ENCODE measurements at regions not wholly inside any gene's neighbourhood (a gene's known extent, or its start where the extent isn't known, plus 50 kb on each side); places are given as distances from the start of the nearest gene placed in this dataset.

GRCh38 chr3:181330821-181331563 is 341.5 kb upstream of the DNAJC19 start:
- H4K20me1 ChIP-seq (ENCODE audit: control insufficient read depth, insufficient read depth, low read depth, low read length): no peaks in the 10 kb centered on the region
- H3K9me2 ChIP-seq (replicated peaks; ENCODE audit: control insufficient read depth, low read length): no peaks in the 10 kb centered on the region
- no peaks in the 10 kb centered on the region for H3F3A ChIP-seq (ENCODE audit: control insufficient read depth, insufficient read depth)
- H3K4me2 ChIP-seq (ENCODE audit: low read length): no peak overlapping the region
- H3K36me3 ChIP-seq (ENCODE audit: control insufficient read depth, low read length): no peaks in the 10 kb centered on the region
- peaks cover 22% of the 10 kb centered on the region for H3K4me1 ChIP-seq (ENCODE audit: control insufficient read depth, low read length)
- H3K27ac ChIP-seq (ENCODE audit: low read depth, low read length): no peak overlapping the region
- no peaks in the 10 kb centered on the region for H3K27me3 ChIP-seq (ENCODE audit: control insufficient read depth, low read length)
- no peaks in the 10 kb centered on the region for H3K9me3 ChIP-seq (ENCODE audit: control insufficient read depth, insufficient read depth, low read length)
- no peak overlapping the region for H3K4me3 ChIP-seq (ENCODE audit: low read length)
- TF ChIP-seq CTCF (IDR thresholded peaks at IDR 0.05; ENCODE audit: low read depth, low read length, poor library complexity, severe bottlenecking) (no peak), EZH2phosphoT487 (IDR thresholded peaks at IDR 0.05; ENCODE audit: borderline replicate concordance, low read length) (no peak)
- no peaks in the 10 kb centered on the region for H3K79me2 ChIP-seq (ENCODE audit: control insufficient read depth, low read length)

GRCh38 chr3:181330257-181330656 is 340.7 kb upstream of the DNAJC19 start:
- H3K4me3 ChIP-seq (ENCODE audit: low read length): no peak overlapping the region
- no peak overlapping the region for H3K27ac ChIP-seq (ENCODE audit: low read depth, low read length)
- H3K79me2 ChIP-seq (ENCODE audit: control insufficient read depth, low read length): no peaks in the 10 kb centered on the region
- H3K4me1 ChIP-seq (ENCODE audit: control insufficient read depth, low read length): peaks cover 22% of the 10 kb centered on the region
- H3K27me3 ChIP-seq (ENCODE audit: control insufficient read depth, low read length): no peaks in the 10 kb centered on the region
- no peaks in the 10 kb centered on the region for H3K9me2 ChIP-seq (replicated peaks; ENCODE audit: control insufficient read depth, low read length)
- TF ChIP-seq EZH2phosphoT487 (IDR thresholded peaks at IDR 0.05; ENCODE audit: borderline replicate concordance, low read length): no peak
- no peak for TF ChIP-seq CTCF (IDR thresholded peaks at IDR 0.05; ENCODE audit: low read depth, low read length, poor library complexity, severe bottlenecking)
- no peaks in the 10 kb centered on the region for H3K36me3 ChIP-seq (ENCODE audit: control insufficient read depth, low read length)
- no peaks in the 10 kb centered on the region for H3K9me3 ChIP-seq (ENCODE audit: control insufficient read depth, insufficient read depth, low read length)
- no peaks in the 10 kb centered on the region for H4K20me1 ChIP-seq (ENCODE audit: control insufficient read depth, insufficient read depth, low read depth, low read length)
- H3K4me2 ChIP-seq (ENCODE audit: low read length): no peak overlapping the region
- no peaks in the 10 kb centered on the region for H3F3A ChIP-seq (ENCODE audit: control insufficient read depth, insufficient read depth)

GRCh38 chr3:181329024-181329423 is 339.5 kb upstream of the DNAJC19 start:
- H3K4me1 ChIP-seq (ENCODE audit: control insufficient read depth, low read length): peaks cover 22% of the 10 kb centered on the region
- no peaks in the 10 kb centered on the region for H3K79me2 ChIP-seq (ENCODE audit: control insufficient read depth, low read length)
- no peaks in the 10 kb centered on the region for H3K9me2 ChIP-seq (replicated peaks; ENCODE audit: control insufficient read depth, low read length)
- H4K20me1 ChIP-seq (ENCODE audit: control insufficient read depth, insufficient read depth, low read depth, low read length): no peaks in the 10 kb centered on the region
- no peak overlapping the region for H3K4me2 ChIP-seq (ENCODE audit: low read length)
- no peaks in the 10 kb centered on the region for H3K9me3 ChIP-seq (ENCODE audit: control insufficient read depth, insufficient read depth, low read length)
- no peaks in the 10 kb centered on the region for H3K27me3 ChIP-seq (ENCODE audit: control insufficient read depth, low read length)
- H3K36me3 ChIP-seq (ENCODE audit: control insufficient read depth, low read length): no peaks in the 10 kb centered on the region
- H3K4me3 ChIP-seq (ENCODE audit: low read length): no peak overlapping the region
- no peak for TF ChIP-seq CTCF (IDR thresholded peaks at IDR 0.05; ENCODE audit: low read depth, low read length, poor library complexity, severe bottlenecking)
- TF ChIP-seq EZH2phosphoT487 (IDR thresholded peaks at IDR 0.05; ENCODE audit: borderline replicate concordance, low read length): no peak
- H3K27ac ChIP-seq (ENCODE audit: low read depth, low read length): no peak overlapping the region
- H3F3A ChIP-seq (ENCODE audit: control insufficient read depth, insufficient read depth): no peaks in the 10 kb centered on the region
